Activated T-helper 17 cell treated with anti-CD3 and anti-CD28 coated beads, Interleukin-2, amount 50 U/mL, for 72 hours (primary cell): ENCODE measurements at regions not wholly inside any gene's neighbourhood (a gene's known extent, or its start where the extent isn't known, plus 50 kb on each side); places are given as distances from the start of the nearest gene placed in this dataset.
A peak's percentile ranks its signal among the peaks of the same experiment; 100 is the strongest.

ENCODE experiments used
- ATAC-seq: fragments of 150-1000 bp; cut with Tn5 transposase; replicated peaks from 2 replicates; pipeline ENCODE4 v1.10.0; 2021; ENCODE audit warnings: mild to moderate bottlenecking, moderate library complexity
- H3K27ac Mint-ChIP-seq: one replicate; pipeline ENCODE4 v1.8.0; 2022; ENCODE audit warnings: mixed read lengths
- H3K27me3 Mint-ChIP-seq: one replicate; pipeline ENCODE4 v1.8.0; 2022; ENCODE audit warnings: mixed read lengths
- H3K36me3 Mint-ChIP-seq: one replicate; pipeline ENCODE4 v1.8.0; 2022; ENCODE audit warnings: low read depth, mild to moderate bottlenecking, mixed read lengths
- H3K4me1 Mint-ChIP-seq: one replicate; pipeline ENCODE4 v1.8.0; 2022; ENCODE audit warnings: mixed read lengths
- H3K4me3 Mint-ChIP-seq: one replicate; pipeline ENCODE4 v1.8.0; 2022; ENCODE audit warnings: mild to moderate bottlenecking, mixed read lengths
- H3K9me3 Mint-ChIP-seq: one replicate; pipeline ENCODE4 v1.8.0; 2022; ENCODE audit warnings: mixed read lengths

DNA sequence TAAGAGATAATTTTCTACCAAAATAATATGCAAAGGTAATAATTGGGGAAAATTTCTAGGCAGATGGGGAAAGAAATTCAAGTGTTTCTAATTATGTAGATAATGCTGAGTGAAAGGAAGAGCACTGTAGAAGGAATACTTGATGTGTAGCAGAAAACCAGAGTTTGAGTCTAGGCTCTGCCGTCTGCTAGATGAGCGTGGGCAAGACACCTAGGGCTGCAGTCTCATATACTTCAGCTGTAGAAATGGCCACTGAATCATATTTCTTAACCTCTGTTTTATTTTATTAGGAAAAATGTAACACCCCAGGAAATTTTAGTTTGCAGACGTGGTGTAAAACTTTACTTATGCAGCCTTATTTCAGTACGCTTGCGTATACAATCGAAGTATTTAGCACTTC is 59.8 kb upstream of the SLC38A2 start:
- H3K27ac Mint-ChIP-seq = no peak overlapping the region
- peaks cover 6% of the 10 kb centered on the region for H3K4me1 Mint-ChIP-seq
- no peaks in the 10 kb centered on the region for H3K9me3 Mint-ChIP-seq
- no peaks in the 10 kb centered on the region for H3K36me3 Mint-ChIP-seq
- no peaks in the 10 kb centered on the region for H3K27me3 Mint-ChIP-seq
- no peak overlapping the region for H3K4me3 Mint-ChIP-seq
- ATAC-seq = no peak

GRCh38 chr12:46430340-46430948 is 57.9 kb upstream of the SLC38A2 start:
- no peaks in the 10 kb centered on the region for H3K36me3 Mint-ChIP-seq
- peak overlapping the region; percentile 42 for H3K27ac Mint-ChIP-seq
- ATAC-seq = peak; percentile 95
- no peaks in the 10 kb centered on the region for H3K9me3 Mint-ChIP-seq
- peaks cover 6% of the 10 kb centered on the region for H3K4me1 Mint-ChIP-seq
- H3K4me3 Mint-ChIP-seq = peak overlapping the region; percentile 41
- no peaks in the 10 kb centered on the region for H3K27me3 Mint-ChIP-seq
